ENCODE measurements at regions not wholly inside any gene's neighbourhood (a gene's known extent, or its start where the extent isn't known, plus 50 kb on each side); places are given as distances from the start of the nearest gene placed in this dataset.
"Not testable (repeated sequence)": the region's sequence is repeated elsewhere in the genome, so short reads cannot be mapped to it uniquely, and the experiment has no call there.

GRCh38 chr13:58893396-58893795, 1261.9 kb downstream of the PCDH17 start:
- no peak for DNase-seq (ENCODE audit: low read depth in 2 of 2)

DNA sequence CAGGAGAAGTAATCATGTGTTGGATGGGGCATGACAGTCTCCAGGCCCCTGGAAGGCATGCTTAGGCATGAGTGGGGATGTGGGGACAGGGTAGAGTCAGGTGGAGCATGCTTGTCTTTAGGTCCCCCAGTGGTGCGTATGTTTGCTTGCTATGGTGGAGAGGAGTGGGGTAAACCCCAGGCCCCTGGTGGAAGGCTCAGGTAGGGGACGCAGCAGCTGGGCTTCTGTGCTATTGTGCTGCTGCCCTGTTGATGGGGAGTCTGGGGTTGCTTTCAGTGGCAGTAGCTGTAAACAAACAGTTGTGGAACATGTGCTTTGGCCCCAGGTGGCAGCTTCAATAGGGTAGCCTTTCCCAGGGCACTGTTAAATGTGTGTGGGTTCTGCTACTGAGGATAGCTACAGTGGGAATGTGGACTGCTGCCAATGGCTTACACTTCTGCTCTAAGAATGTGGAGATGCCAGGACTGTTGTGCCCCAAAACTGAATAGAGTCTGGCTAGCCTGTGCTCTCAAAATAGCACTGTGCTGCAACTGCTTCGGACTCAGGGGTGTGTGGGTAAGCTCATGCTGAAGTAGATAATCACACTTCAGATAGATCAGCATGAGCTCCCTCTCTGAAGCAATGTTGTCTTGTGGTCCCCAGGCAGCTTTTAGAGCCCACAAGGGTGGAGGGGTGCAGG, 1257.3 kb downstream of the DIAPH3 start:
- no peak for DNase-seq (ENCODE audit: low read depth in 2 of 2)

DNA sequence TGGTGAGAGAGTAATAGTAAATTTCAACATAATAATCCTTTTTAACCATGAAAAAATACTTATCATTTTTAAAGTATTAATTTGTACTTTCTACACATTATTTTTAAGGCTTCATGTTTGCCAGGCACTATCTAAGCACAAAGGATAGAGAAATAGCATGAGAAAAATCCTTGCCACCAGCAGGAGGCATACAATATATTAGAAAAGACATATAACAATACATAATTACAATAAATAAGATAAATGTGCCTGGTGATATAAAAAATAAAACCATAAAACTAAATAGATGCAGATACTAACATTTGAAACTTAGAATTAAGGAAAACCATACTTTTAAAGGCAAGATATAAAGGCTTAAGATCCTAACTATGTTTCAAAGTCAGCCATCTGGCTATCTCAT, 1256.4 kb downstream of the DIAPH3 start:
- no peak for DNase-seq (ENCODE audit: low read depth in 2 of 2)

DNA sequence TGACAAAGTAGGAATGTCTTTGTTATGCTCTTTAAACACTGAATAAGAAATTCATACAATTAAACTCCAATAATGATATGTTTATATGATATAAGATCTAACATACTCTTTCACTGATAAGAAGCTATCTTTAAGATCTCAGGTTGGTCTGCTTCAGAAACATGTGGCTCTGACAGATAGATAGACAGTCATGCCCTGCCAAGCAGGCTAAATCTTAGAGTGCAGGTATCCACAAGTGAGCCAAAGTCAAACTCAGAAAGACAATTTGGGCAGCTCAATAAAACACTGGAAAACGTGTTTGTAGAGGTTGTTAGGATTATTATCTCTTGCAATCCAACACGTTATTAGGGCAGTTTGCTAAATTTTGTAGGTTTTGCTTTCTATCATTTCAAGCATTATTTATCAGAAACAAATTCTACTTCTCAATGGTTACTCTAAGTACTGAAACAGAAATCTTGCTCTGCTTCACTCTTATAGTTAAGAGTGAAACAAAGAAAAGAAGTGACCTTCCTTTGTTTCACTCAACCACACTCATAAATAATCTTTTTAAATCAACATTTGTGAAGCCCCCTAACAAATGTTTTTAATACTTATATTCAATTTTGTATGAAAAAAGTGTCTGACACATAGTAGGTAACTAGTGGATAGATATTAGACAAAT, 1255.6 kb downstream of the DIAPH3 start:
- no peak for DNase-seq (ENCODE audit: low read depth in 2 of 2)

- DNase-seq (ENCODE audit: low read depth in 2 of 2), result no peak
Measured at GRCh38 chr13:58919551-58919950, 1244.2 kb downstream of the DIAPH3 start.

GRCh38 chr13:58921129-58921528, 1242.6 kb downstream of the DIAPH3 start:
- DNase-seq (ENCODE audit: low read depth in 2 of 2), result no peak

GRCh38 chr13:58926858-58927257, 1236.9 kb downstream of the DIAPH3 start:
- DNase-seq (ENCODE audit: low read depth in 2 of 2), result no peak

DNA sequence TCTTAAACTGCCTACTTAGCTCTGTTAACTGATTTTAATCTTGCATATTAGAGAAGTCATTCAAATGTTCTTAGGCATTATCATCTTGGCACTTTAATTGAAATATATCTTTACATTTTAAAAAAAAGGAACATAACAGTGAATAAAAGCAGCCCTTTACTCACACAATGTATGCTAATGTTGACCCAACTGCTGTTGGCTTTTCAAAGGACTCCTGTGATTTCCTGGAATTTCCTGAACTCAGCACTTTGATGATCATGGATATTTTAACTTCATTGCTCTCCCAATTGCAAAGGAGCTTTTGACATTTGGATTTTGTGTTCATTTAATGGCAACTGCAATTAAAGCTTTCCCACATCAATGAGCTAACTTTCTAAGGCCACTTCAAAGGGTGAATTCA, 1230.3 kb downstream of the DIAPH3 start:
- no peak for DNase-seq (ENCODE audit: low read depth in 2 of 2)

DNA sequence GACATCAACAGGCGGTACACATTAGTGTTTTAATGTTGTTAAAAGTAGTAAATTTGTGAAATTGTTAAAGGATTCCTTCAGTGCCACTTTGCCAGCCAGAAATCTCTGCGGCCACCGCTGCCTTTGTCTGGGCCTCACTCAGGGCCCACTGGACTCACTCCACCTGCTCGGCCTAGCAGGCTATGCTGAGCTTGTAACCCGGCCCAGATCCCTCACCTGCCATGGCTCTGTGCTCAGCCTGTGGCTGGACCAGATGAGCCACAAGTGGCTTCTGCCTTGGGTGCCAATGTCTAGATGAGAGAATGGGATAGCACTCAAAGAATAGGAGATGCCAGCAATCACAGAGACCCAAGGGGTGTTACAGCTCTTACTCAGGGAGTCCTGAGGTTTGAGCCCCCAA, 1228.0 kb downstream of the DIAPH3 start:
- no peak for DNase-seq (ENCODE audit: low read depth in 2 of 2)

DNA sequence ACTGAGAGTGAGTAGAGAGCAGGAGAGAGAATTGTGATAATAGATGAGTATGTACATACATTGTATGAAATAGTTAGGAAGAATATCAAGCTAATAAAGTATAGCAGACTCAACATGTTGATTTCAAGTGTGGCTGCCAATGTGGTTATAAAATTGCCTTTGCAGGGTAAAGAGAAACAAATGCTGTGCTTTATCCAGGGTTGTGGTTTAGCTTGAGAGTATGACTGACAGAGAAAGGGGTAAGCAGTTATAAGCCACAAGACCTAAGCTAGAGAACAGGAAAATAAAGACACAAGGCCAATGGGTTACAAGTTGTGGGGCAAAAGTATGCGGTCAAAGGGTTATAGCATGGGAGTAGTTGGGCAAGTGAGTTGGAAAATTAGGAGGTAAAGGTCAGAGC, 1217.5 kb downstream of the DIAPH3 start:
- no peak for DNase-seq (ENCODE audit: low read depth in 2 of 2)

DNA sequence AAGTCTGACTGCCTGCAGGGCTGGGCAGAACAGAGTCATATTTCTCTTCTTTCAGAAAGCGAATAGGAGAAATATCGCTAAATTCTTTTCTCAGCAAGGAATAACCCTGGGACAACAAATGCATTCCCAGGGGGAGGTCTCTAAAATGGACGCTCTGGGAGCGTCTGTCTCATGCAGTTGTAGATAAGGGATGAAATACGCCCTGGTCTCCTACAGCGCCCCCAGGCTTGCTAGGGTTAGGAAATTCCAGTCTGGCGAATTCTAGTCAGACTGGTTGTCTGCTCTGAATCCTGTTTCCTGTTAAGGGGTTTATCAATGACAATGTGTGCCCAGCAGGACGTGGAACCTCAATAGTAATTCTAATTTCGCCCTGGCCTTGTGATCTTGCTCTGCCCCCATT, 1214.1 kb downstream of the DIAPH3 start:
- DNase-seq (ENCODE audit: low read depth in 2 of 2), result no peak

DNA sequence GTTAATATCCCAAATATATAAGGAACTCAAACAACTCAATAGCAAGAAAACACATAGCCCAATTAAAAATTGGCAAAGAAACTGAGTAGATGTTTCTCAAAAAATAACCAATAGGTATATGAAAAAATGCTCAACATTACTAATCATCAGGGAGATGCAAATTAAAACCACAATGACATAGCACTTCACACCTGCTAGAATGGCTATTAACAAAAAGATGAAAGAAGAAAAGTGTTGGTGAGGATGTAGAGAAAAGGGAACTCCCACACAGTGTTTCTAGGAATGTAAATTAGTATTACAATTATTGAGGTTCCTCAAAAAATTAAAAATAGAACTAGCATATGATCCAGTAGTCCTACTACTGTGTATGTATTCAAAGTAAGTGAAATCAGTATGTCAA, 1212.8 kb downstream of the DIAPH3 start:
- no peak for DNase-seq (ENCODE audit: low read depth in 2 of 2)

DNA sequence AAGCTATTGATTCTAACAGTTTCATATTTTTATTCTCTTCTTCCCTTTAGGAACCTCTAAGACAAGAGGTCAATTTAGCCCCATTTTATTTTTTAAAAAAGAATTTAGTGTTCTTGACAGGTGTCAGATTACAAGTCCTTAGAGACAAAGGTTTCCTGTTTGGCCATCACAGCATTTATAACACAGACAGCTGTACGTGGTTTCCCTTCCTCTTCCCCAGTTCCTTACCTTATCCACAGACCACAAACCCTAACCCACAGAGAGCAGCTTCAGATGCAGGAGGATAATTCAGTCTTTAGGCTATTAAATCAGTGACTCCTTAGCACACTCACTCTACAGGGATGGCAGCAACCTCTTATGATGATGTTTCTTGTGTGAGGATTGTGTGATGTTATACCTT, 1210.1 kb downstream of the DIAPH3 start:
- no peak for DNase-seq (ENCODE audit: low read depth in 2 of 2)

- DNase-seq (ENCODE audit: low read depth in 2 of 2), result no peak
Measured at GRCh38 chr13:58955546-58956385, 1208.0 kb downstream of the DIAPH3 start.

GRCh38 chr13:58958097-58958496, 1205.6 kb downstream of the DIAPH3 start:
- not testable (repeated sequence) for DNase-seq (ENCODE audit: low read depth in 2 of 2)

DNA sequence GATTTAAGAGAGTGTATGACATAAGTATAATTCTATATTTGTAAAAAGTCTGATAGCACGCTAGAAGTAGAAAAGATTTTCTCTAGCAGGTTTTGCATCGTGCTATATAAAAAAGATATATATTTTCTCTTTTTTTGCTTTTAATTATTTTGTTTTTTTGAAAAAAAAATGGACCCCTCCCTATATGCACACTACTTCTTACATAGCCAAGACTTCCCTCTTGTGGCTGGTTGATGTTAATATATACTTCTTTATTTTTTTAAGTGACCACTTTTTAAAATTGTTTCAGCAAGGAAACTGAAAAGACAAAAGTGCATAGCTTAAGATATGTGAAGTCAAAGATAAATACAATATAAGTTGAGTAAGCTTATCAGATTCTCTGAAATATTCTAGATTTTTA, 1202.8 kb downstream of the DIAPH3 start:
- DNase-seq (ENCODE audit: low read depth in 2 of 2), result no peak

GRCh38 chr13:58963321-58963720, 1200.4 kb downstream of the DIAPH3 start:
- no peak for DNase-seq (ENCODE audit: low read depth in 2 of 2)

- DNase-seq (ENCODE audit: low read depth in 2 of 2), result no peak
Measured at GRCh38 chr13:58964048-58964447, 1199.7 kb downstream of the DIAPH3 start.

DNA sequence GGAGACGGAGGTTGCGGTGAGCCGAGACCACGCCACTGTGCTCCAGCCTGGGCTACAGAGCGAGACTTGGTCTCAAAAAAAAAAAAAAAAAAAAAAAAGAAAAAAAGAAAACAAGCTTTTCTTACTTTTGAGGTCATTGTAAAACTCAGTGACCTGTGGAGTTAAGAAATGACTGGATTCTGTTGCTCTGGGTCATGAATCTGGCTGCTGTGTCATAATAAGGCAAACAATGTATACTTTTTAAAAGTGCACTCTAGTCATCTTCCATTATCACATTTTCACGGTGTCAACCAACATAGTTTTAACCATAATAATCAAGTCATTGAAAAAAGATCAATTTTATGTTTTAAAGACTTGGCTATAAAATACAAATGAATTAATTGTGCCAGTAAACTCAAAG, 1186.6 kb downstream of the DIAPH3 start:
- DNase-seq (ENCODE audit: low read depth in 2 of 2), result no peak

- DNase-seq (ENCODE audit: low read depth in 2 of 2), result no peak
Measured at GRCh38 chr13:58978331-58978730, 1185.4 kb downstream of the DIAPH3 start.

GRCh38 chr13:58979851-58980250, 1183.9 kb downstream of the DIAPH3 start:
- DNase-seq (ENCODE audit: low read depth in 2 of 2), result no peak

DNA sequence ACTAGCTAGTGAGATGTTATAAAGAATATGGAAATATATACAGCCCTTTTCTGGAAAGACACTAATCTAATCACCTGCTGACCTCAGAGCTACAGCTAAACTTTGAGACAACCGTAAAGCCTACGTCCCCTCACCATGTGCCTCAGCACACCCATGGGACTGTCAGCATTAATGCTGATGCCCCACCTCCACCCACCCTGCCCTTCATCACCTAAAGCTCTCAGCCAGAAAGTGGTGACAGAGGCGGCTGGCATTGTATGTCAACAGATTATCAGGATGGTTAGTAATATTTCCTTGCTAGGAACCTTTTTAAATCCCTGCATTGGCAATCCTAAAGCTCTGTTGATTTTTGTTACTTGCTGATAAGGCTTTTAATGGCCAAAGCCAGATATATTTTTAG, 1177.9 kb downstream of the DIAPH3 start:
- no peak for DNase-seq (ENCODE audit: low read depth in 2 of 2)

DNA sequence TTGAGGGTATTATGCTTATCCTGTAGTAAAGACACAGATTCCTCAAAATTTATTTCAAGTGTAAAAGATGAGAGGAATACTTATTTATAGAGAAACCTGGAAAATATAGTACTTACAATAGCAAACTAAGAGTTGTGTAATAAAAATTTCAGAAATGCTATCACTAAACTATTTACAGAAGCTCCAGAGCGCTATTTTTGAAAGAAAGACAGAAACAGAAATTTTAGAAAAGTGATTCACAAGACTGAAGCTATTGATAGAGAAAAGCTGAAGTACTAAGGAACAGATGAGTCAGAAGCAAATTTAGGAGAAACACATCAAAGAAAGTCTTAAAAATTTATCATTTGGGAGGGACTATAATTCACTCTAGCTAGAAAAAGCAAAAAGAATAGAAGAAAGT, 1174.2 kb downstream of the DIAPH3 start:
- no peak for DNase-seq (ENCODE audit: low read depth in 2 of 2)

All from activated CD8-positive, alpha-beta memory T cell treated with anti-CD3 and anti-CD28 coated beads for 4 hours (primary cell).